Testis (tissue), 2 donors: ENCODE measurements at regions not wholly inside any gene's neighbourhood (a gene's known extent, or its start where the extent isn't known, plus 50 kb on each side); places are given as distances from the start of the nearest gene placed in this dataset.

ENCODE experiments used
- DNase-seq: peaks from one replicate; pipeline ENCODE4 v3.0.0-alpha.2; 2019
- H3K27ac ChIP-seq, 2 donors: fragments of 200-600 bp; sonication (generic); one replicate each; pipeline ENCODE4 v1.5.1; 2019
- H3K27me3 ChIP-seq: fragments of 200-600 bp; sonication (generic); one replicate; pipeline ENCODE4 v1.5.1; 2019
- H3K36me3 ChIP-seq: fragments of 200-600 bp; sonication (generic); one replicate; pipeline ENCODE4 v1.5.1; 2017; ENCODE audit warnings: low read depth; ENCODE audit errors: missing control alignments
- H3K4me1 ChIP-seq: fragments of 200-600 bp; sonication (generic); one replicate; pipeline ENCODE4 v1.5.1; 2019
- H3K4me3 ChIP-seq, 2 donors: fragments of 200-600 bp; sonication (generic); one replicate each; pipeline ENCODE4 v1.5.1; 2017 to 2019
- H3K9me3 ChIP-seq: fragments of 200-600 bp; sonication (generic); one replicate; pipeline ENCODE4 v1.5.1; 2017
- CTCF ChIP-seq, 3 experiments: fragments of 450-650 bp in 2 of 3; fragments of 200-600 bp in 1 of 3; sonication (generic) in 1 of 3; IDR thresholded peaks; one replicate each; pipeline ENCODE4 v1.5.1; 2016 to 2019; ENCODE audit warnings: antibody characterized with exemption in 3 of 3, mild to moderate bottlenecking in 2 of 3, moderate library complexity in 1 of 3
- POLR2A ChIP-seq: fragments of 450-650 bp; IDR thresholded peaks from one replicate; pipeline ENCODE4 v1.6.1; 2017; ENCODE audit warnings: antibody characterized with exemption, mild to moderate bottlenecking, moderate library complexity
- WGBS, 2 donors: methylation state at CpG; one replicate each; pipeline ENCODE4 v1.1.5; 2018; 5-methylcytosine and 5-hydroxymethylcytosine counted together
- intact Hi-C: fragments of 100-400 bp; cut with DNase I; formaldehyde crosslinking; loops from one replicate; pipeline ENCODE4 v1.15.1; 2023; ENCODE audit warnings: low total_unique reads

GRCh38 chr1:112219267-112219666 is 176.7 kb upstream of the CTTNBP2NL start:
- 62 to 68% methylated on average over 1 of the region's 1 CpG for WGBS, 2 donors
- Histone ChIP-seq H3K27me3 (no peaks in the 10 kb centered on the region), H3K27ac (no peak overlapping the region), H3K4me3 (no peak overlapping the region), H3K36me3 (no peaks in the 10 kb centered on the region), H3K4me1 (no peaks in the 10 kb centered on the region), H3K9me3 (no peaks in the 10 kb centered on the region)
- intact Hi-C loops: no loop called here
- TF ChIP-seq POLR2A (no peak), CTCF (IDR thresholded peaks at IDR 0.05) (no peak)
- no peak for DNase-seq

- TF ChIP-seq CTCF (IDR thresholded peaks at IDR 0.05): no peak
- no peak for TF ChIP-seq POLR2A
- no peaks in the 10 kb centered on the region for H3K27me3 ChIP-seq
- 88 to 93% methylated on average over 9 of the region's 9 CpGs for WGBS, 2 donors
- H3K4me3 ChIP-seq: no peak overlapping the region
- no peak for DNase-seq
- H3K27ac ChIP-seq: no peak overlapping the region
- intact Hi-C loops: no loop called here
- H3K4me1 ChIP-seq: no peaks in the 10 kb centered on the region
- no peaks in the 10 kb centered on the region for H3K9me3 ChIP-seq
- no peaks in the 10 kb centered on the region for H3K36me3 ChIP-seq
These were observed 165.8 kb upstream of the CTTNBP2NL start for GRCh38 chr1:112230232-112230631.

- DNase-seq: no peak
These were observed 164.7 kb upstream of the CTTNBP2NL start for GRCh38 chr1:112231331-112231730.

GRCh38 chr1:112232848-112233247 is 163.2 kb upstream of the CTTNBP2NL start:
- TF ChIP-seq CTCF (IDR thresholded peaks at IDR 0.05) (no peak), POLR2A (no peak)
- WGBS, 2 donors: 88 to 92% methylated on average over 3 of the region's 3 CpGs
- Histone ChIP-seq H3K4me3 (no peak overlapping the region), H3K9me3 (no peaks in the 10 kb centered on the region), H3K27ac (no peak overlapping the region), H3K36me3 (no peaks in the 10 kb centered on the region), H3K27me3 (no peaks in the 10 kb centered on the region), H3K4me1 (no peaks in the 10 kb centered on the region)
- DNase-seq: no peak
- intact Hi-C loops: no loop called here

More at GRCh38 chr1:112231331-112231730, 164.7 kb upstream of the CTTNBP2NL start:
- whole genome bisulfite sequencing, 2 donors: 63 to 66% methylated on average over 3 of the region's 3 CpGs
- H3K4me3 ChIP-seq: no peak overlapping the region
- no peak for TF ChIP-seq POLR2A
- TF ChIP-seq CTCF (IDR thresholded peaks at IDR 0.05): no peak
- no peaks in the 10 kb centered on the region for H3K27me3 ChIP-seq
- no peaks in the 10 kb centered on the region for H3K4me1 ChIP-seq
- intact Hi-C loops: no loop called here
- no peak overlapping the region for H3K27ac ChIP-seq
- H3K9me3 ChIP-seq: no peaks in the 10 kb centered on the region
- H3K36me3 ChIP-seq: no peaks in the 10 kb centered on the region

- Histone ChIP-seq H3K9me3 (no peaks in the 10 kb centered on the region), H3K27me3 (no peaks in the 10 kb centered on the region), H3K36me3 (no peaks in the 10 kb centered on the region), H3K4me1 (no peaks in the 10 kb centered on the region), H3K4me3 (no peak overlapping the region), H3K27ac (no peak overlapping the region)
- WGBS, 2 donors: 89 to 91% methylated on average over 3 of the region's 3 CpGs
- no peak for DNase-seq
- TF ChIP-seq POLR2A (no peak), CTCF (IDR thresholded peaks at IDR 0.05) (no peak)
- intact Hi-C loops: no loop called here
These were observed 161.3 kb upstream of the CTTNBP2NL start for GRCh38 chr1:112234710-112235109.
